Osteoblast (primary cell): ENCODE measurements at regions not wholly inside any gene's neighbourhood (a gene's known extent, or its start where the extent isn't known, plus 50 kb on each side); places are given as distances from the start of the nearest gene placed in this dataset.
A peak's percentile ranks its signal among the peaks of the same experiment; 100 is the strongest.
"Not testable (repeated sequence)": the region's sequence is repeated elsewhere in the genome, so short reads cannot be mapped to it uniquely, and the experiment has no call there.

ENCODE experiments used
- DNase-seq: peaks from one replicate; pipeline ENCODE4 v3.0.0; 2011; ENCODE audit warnings: low spot score, mixed read lengths; ENCODE audit not compliant: insufficient read length; ENCODE audit errors: missing footprints
- H2AFZ ChIP-seq: 2 replicates; pipeline ENCODE4 v1.6.0; 2011; ENCODE audit warnings: mild to moderate bottlenecking, low read length
- H3K27ac ChIP-seq: 2 replicates; pipeline ENCODE4 v1.5.1; 2011; ENCODE audit warnings: mild to moderate bottlenecking, low read depth, low read length, moderate library complexity
- H3K27me3 ChIP-seq: 2 replicates; pipeline ENCODE4 v1.6.0; 2012; ENCODE audit warnings: mild to moderate bottlenecking, control low read depth, inconsistent platforms, low read length, moderate library complexity; ENCODE audit not compliant: insufficient read depth
- H3K36me3 ChIP-seq: 2 replicates; pipeline ENCODE4 v1.5.1; 2011; ENCODE audit warnings: mild to moderate bottlenecking, low read length, control low read depth, moderate library complexity; ENCODE audit not compliant: insufficient read depth
- H3K4me1 ChIP-seq: 2 replicates; pipeline ENCODE4 v1.5.1; 2011; ENCODE audit warnings: mild to moderate bottlenecking, low read length, control low read depth, moderate library complexity; ENCODE audit not compliant: insufficient read depth
- H3K4me2 ChIP-seq: 2 replicates; pipeline ENCODE4 v1.6.0; 2011; ENCODE audit warnings: mild to moderate bottlenecking, low read length; ENCODE audit not compliant: insufficient read depth
- H3K4me3 ChIP-seq: fragments of 200-600 bp; sonication (generic); 3 replicates; pipeline ENCODE4 v1.5.1; 2012; ENCODE audit warnings: mild to moderate bottlenecking, low read length, inconsistent platforms; ENCODE audit not compliant: insufficient read depth
- H3K79me2 ChIP-seq: 2 replicates; pipeline ENCODE4 v1.6.0; 2012; ENCODE audit warnings: mild to moderate bottlenecking, low read length, control low read depth, inconsistent platforms; ENCODE audit not compliant: insufficient read depth
- H3K9me3 ChIP-seq: 2 replicates; pipeline ENCODE4 v1.5.1; 2011; ENCODE audit warnings: low read depth, low read length, control low read depth
- H4K20me1 ChIP-seq: 2 replicates; pipeline ENCODE4 v1.6.0; 2012; ENCODE audit warnings: mild to moderate bottlenecking, low read length, control low read depth; ENCODE audit not compliant: insufficient read depth
- CTCF ChIP-seq: IDR thresholded peaks from 2 replicates; pipeline ENCODE4 v1.5.1; 2011; ENCODE audit warnings: mild to moderate bottlenecking, low read depth, low read length, moderate library complexity; ENCODE audit errors: extremely low read depth

GRCh38 chr2:239719791-239720360, 305.3 kb downstream of the NDUFA10 start:
- no peaks in the 10 kb centered on the region for H4K20me1 ChIP-seq
- H2AFZ ChIP-seq, result no peak overlapping the region
- no peaks in the 10 kb centered on the region for H3K79me2 ChIP-seq
- H3K9me3 ChIP-seq, result no peaks in the 10 kb centered on the region
- H3K4me3 ChIP-seq, result no peak overlapping the region
- H3K27me3 ChIP-seq, result no peaks in the 10 kb centered on the region
- H3K27ac ChIP-seq, result no peak overlapping the region
- no peaks in the 10 kb centered on the region for H3K4me1 ChIP-seq
- no peak overlapping the region for H3K4me2 ChIP-seq
- H3K36me3 ChIP-seq, result no peaks in the 10 kb centered on the region
- DNase-seq, result peak; percentile 82
- no peak for TF ChIP-seq CTCF

GRCh38 chr2:239718991-239719390, 306.2 kb downstream of the NDUFA10 start:
- not testable (repeated sequence) for H3K27ac ChIP-seq, H3K9me3 ChIP-seq, H3K4me2 ChIP-seq, H3K27me3 ChIP-seq, H4K20me1 ChIP-seq, H3K4me1 ChIP-seq, H3K36me3 ChIP-seq, H3K79me2 ChIP-seq, H2AFZ ChIP-seq, H3K4me3 ChIP-seq, DNase-seq

- Histone ChIP-seq H3K4me1 (no peaks in the 10 kb centered on the region), H3K79me2 (no peaks in the 10 kb centered on the region), H3K36me3 (no peaks in the 10 kb centered on the region), H3K9me3 (no peaks in the 10 kb centered on the region), H3K4me2 (no peak overlapping the region), H2AFZ (no peak overlapping the region), H4K20me1 (no peaks in the 10 kb centered on the region), H3K27ac (no peak overlapping the region), H3K4me3 (no peak overlapping the region), H3K27me3 (no peaks in the 10 kb centered on the region)
- no peak for DNase-seq
- no peak for TF ChIP-seq CTCF
Observed at GRCh38 chr2:239717706-239718105, 307.4 kb downstream of the NDUFA10 start.

- Histone ChIP-seq H3K4me2 (no peak overlapping the region), H3K9me3 (no peaks in the 10 kb centered on the region), H3K4me1 (no peaks in the 10 kb centered on the region), H3K4me3 (no peak overlapping the region), H3K36me3 (no peaks in the 10 kb centered on the region), H3K79me2 (no peaks in the 10 kb centered on the region), H3K27me3 (no peaks in the 10 kb centered on the region), H2AFZ (no peak overlapping the region), H4K20me1 (no peaks in the 10 kb centered on the region), H3K27ac (no peak overlapping the region)
- no peak for DNase-seq
- no peak for TF ChIP-seq CTCF
Observed at GRCh38 chr2:239717319-239717675, 307.8 kb downstream of the NDUFA10 start.
